HEK293T (cell line): ENCODE measurements at regions not wholly inside any gene's neighbourhood (a gene's known extent, or its start where the extent isn't known, plus 50 kb on each side); places are given as distances from the start of the nearest gene placed in this dataset.

Source experiments
- CTCF ChIA-PET: fragments of 350-600 bp; formaldehyde crosslinking; extraction: SDS; loops from one replicate; lab custom pipeline; 2021; ENCODE audit warnings: antibody characterized with exemption, inconsistent platforms; lab: Yijun Ruan, JAX
- POLR2A ChIA-PET: fragments of 350-600 bp; formaldehyde crosslinking; extraction: SDS; loops from one replicate; lab custom pipeline; 2020; ENCODE audit warnings: antibody characterized with exemption, inconsistent platforms; lab: Yijun Ruan, JAX
- DNase-seq: peaks from one replicate; pipeline ENCODE4 v3.0.0; 2012; ENCODE audit warnings: mixed read lengths; ENCODE audit errors: extremely low spot score
- ARNT ChIP-seq: fragments of 450-650 bp; IDR thresholded peaks from 2 replicates; pipeline ENCODE4 v1.6.1; 2017; ENCODE audit warnings: mild to moderate bottlenecking
- BHLHE40 ChIP-seq: fragments of 450-650 bp; IDR thresholded peaks from 2 replicates; pipeline ENCODE4 v1.6.1; 2016; ENCODE audit warnings: mild to moderate bottlenecking, moderate library complexity, borderline replicate concordance
- CTBP1 ChIP-seq: fragments of 450-650 bp; IDR thresholded peaks from 2 replicates; pipeline ENCODE4 v1.6.1; 2016; ENCODE audit warnings: borderline replicate concordance
- ELF4 ChIP-seq: fragments of 450-650 bp; IDR thresholded peaks from 2 replicates; pipeline ENCODE4 v1.6.1; 2017; ENCODE audit warnings: antibody characterized with exemption
- FOXA1 ChIP-seq: fragments of 450-650 bp; IDR thresholded peaks from 2 replicates; pipeline ENCODE4 v1.6.1; 2016; ENCODE audit warnings: mild to moderate bottlenecking
- FOXK2 ChIP-seq: fragments of 450-650 bp; IDR thresholded peaks from 2 replicates; pipeline ENCODE4 v1.6.1; 2016; ENCODE audit warnings: mild to moderate bottlenecking
- FOXM1 ChIP-seq: fragments of 450-650 bp; IDR thresholded peaks from 2 replicates; pipeline ENCODE4 v1.6.1; 2017; ENCODE audit warnings: mild to moderate bottlenecking, borderline replicate concordance
- HDGF ChIP-seq: fragments of 450-650 bp; IDR thresholded peaks from 2 replicates; pipeline ENCODE4 v1.6.1; 2017; ENCODE audit warnings: antibody characterized with exemption, borderline replicate concordance
- L3MBTL2 ChIP-seq: fragments of 450-650 bp; conservative IDR thresholded peaks from 2 replicates; pipeline ENCODE4 v1.6.1; 2016; ENCODE audit warnings: mild to moderate bottlenecking
- LEF1 ChIP-seq: fragments of 450-650 bp; IDR thresholded peaks from 2 replicates; pipeline ENCODE4 v1.6.1; 2017; ENCODE audit warnings: mild to moderate bottlenecking, borderline replicate concordance
- NFRKB ChIP-seq: fragments of 450-650 bp; IDR thresholded peaks from 2 replicates; pipeline ENCODE4 v1.6.1; 2016; ENCODE audit warnings: mild to moderate bottlenecking, moderate library complexity
- PKNOX1 ChIP-seq: fragments of 450-650 bp; IDR thresholded peaks from 2 replicates; pipeline ENCODE4 v1.6.1; 2016
- SP1 ChIP-seq: fragments of 450-650 bp; IDR thresholded peaks from 2 replicates; pipeline ENCODE4 v1.6.1; 2017
- SUZ12 ChIP-seq: fragments of 450-650 bp; IDR thresholded peaks from 2 replicates; pipeline ENCODE4 v1.6.1; 2016; ENCODE audit warnings: mild to moderate bottlenecking
- TARDBP ChIP-seq: fragments of 450-650 bp; IDR thresholded peaks from 2 replicates; pipeline ENCODE4 v1.6.1; 2016
- ZNF384 ChIP-seq: fragments of 450-650 bp; IDR thresholded peaks from 2 replicates; pipeline ENCODE4 v1.6.1; 2016

- ChIA-PET POLR2A (no interaction called here), CTCF (no interaction called here)
- no peak for DNase-seq
- TF ChIP-seq FOXK2 (no peak), FOXA1 (no peak), ZNF384 (no peak), SUZ12 (no peak), NFRKB (no peak), FOXM1 (no peak), BHLHE40 (no peak), ELF4 (no peak), TARDBP (no peak), LEF1 (no peak), L3MBTL2 (no peak), ARNT (no peak), HDGF (no peak), PKNOX1 (no peak)
These were observed 272.2 kb downstream of the OSR1 start for GRCh38 chr2:19086231-19086651.

GRCh38 chr2:19078709-19079108 lies 279.7 kb downstream of the OSR1 start:
- CTCF ChIA-PET: no interaction called here
- POLR2A ChIA-PET: no interaction called here
- TF ChIP-seq BHLHE40: no peak
- no peak for TF ChIP-seq SP1
- no peak for TF ChIP-seq FOXA1
- no peak for TF ChIP-seq HDGF
- TF ChIP-seq ELF4: no peak
- no peak for TF ChIP-seq CTBP1
- no peak for TF ChIP-seq ZNF384
- no peak for TF ChIP-seq FOXK2
- no peak for TF ChIP-seq PKNOX1
- no peak for TF ChIP-seq ARNT
- no peak for TF ChIP-seq L3MBTL2
- TF ChIP-seq TARDBP: no peak
- TF ChIP-seq SUZ12: no peak
- TF ChIP-seq LEF1: no peak
- no peak for TF ChIP-seq FOXM1
- DNase-seq: no peak

GRCh38 chr2:19073522-19073921 lies 284.9 kb downstream of the OSR1 start:
- ChIA-PET CTCF (no interaction called here), POLR2A (no interaction called here)
- DNase-seq: no peak
- TF ChIP-seq ARNT: no peak
- no peak for TF ChIP-seq TARDBP

GRCh38 chr2:19072161-19072560 lies 286.3 kb downstream of the OSR1 start:
- no peak for TF ChIP-seq ELF4
- TF ChIP-seq BHLHE40: no peak
- no peak for TF ChIP-seq LEF1
- no peak for TF ChIP-seq ARNT
- TF ChIP-seq PKNOX1: no peak
- TF ChIP-seq SP1: no peak
- no peak for TF ChIP-seq FOXA1
- TF ChIP-seq CTBP1: no peak
- no peak for TF ChIP-seq HDGF
- no peak for TF ChIP-seq FOXK2
- TF ChIP-seq L3MBTL2: no peak
- TF ChIP-seq ZNF384: no peak
- TF ChIP-seq TARDBP: no peak
- CTCF ChIA-PET: no interaction called here
- DNase-seq: no peak
- POLR2A ChIA-PET: no interaction called here

- POLR2A ChIA-PET: no interaction called here
These were observed 287.5 kb downstream of the OSR1 start for GRCh38 chr2:19070886-19071285.

GRCh38 chr2:19068206-19068605 lies 290.2 kb downstream of the OSR1 start:
- ChIA-PET POLR2A (no interaction called here), CTCF (no interaction called here)
- TF ChIP-seq CTBP1 (no peak), PKNOX1 (no peak), NFRKB (no peak), SP1 (no peak), SUZ12 (no peak), HDGF (no peak), ELF4 (no peak), FOXA1 (no peak), FOXK2 (no peak), TARDBP (no peak), BHLHE40 (no peak), L3MBTL2 (no peak)
- DNase-seq: no peak

More at GRCh38 chr2:19070886-19071285, 287.5 kb downstream of the OSR1 start:
- no peak for DNase-seq
- CTCF ChIA-PET: no interaction called here
- TF ChIP-seq CTBP1 (no peak), FOXA1 (no peak)
